HepG2 (cell line): ENCODE measurements at regions not wholly inside any gene's neighbourhood (a gene's known extent, or its start where the extent isn't known, plus 50 kb on each side); places are given as distances from the start of the nearest gene placed in this dataset.

Experiments
- ATAC-seq: fragments of 200-7000 bp; cut with Tn5 transposase; 3 replicates; pipeline ENCODE4 v1.9.1; 2020; ENCODE audit warnings: mild to moderate bottlenecking, moderate library complexity
- BruUV-seq: library from RNA; stranded (reverse); fragments of 400-500 nt; replicated peaks from 2 replicates; lab custom pipeline; 2021; lab: Mats Ljungman, UMichigan
- CTCF ChIA-PET: fragments of 300-600 bp; formaldehyde crosslinking; extraction: SDS; loops from one replicate; lab custom pipeline; 2021; ENCODE audit warnings: low total read pairs, inconsistent platforms, low intra/inter-chr PET ratio; lab: Yijun Ruan, JAX
- POLR2A ChIA-PET: fragments of 350-600 bp; sonication (Branson Sonifier 250); formaldehyde crosslinking; loops from one replicate; lab custom pipeline; 2020; ENCODE audit warnings: antibody characterized with exemption, inconsistent platforms; lab: Yijun Ruan, JAX
- DNase-seq: peaks from one replicate; pipeline ENCODE4 v3.0.0-alpha.2; 2015; ENCODE audit warnings: low spot score
- FAIRE-seq: peaks from 3 replicates; lab custom pipeline; 2011; peaks lifted over from hg19 to GRCh38; lab: Jason Lieb, UNC
- H2AFZ ChIP-seq: one replicate; pipeline ENCODE4 v1.6.1; 2011; ENCODE audit warnings: low read length, inconsistent platforms
- H3K27ac ChIP-seq: fragments of 300-600 bp; 3 replicates; pipeline ENCODE4 v1.8.0; 2011; ENCODE audit warnings: mixed run types, mild to moderate bottlenecking, mixed read lengths, low read length, inconsistent platforms; ENCODE audit not compliant: insufficient read depth; ENCODE audit errors: extremely low read length
- H3K27me3 ChIP-seq, 2 experiments: fragments of 200-600 bp in 1 of 2; 2 replicates in 1 of 2; 3 replicates in 1 of 2; pipeline versions ENCODE4 v1.6.0 to v1.8.0; 2011; ENCODE audit warnings: low read length in 2 of 2, mild to moderate bottlenecking in 2 of 2, moderate library complexity in 2 of 2, inconsistent platforms in 1 of 2; ENCODE audit not compliant: insufficient read depth in 2 of 2, control insufficient read depth in 1 of 2
- H3K36me3 ChIP-seq, 2 experiments: fragments of 200-600 bp in 1 of 2; replicated peaks in 1 of 2; 2 replicates in 1 of 2; 3 replicates in 1 of 2; pipeline versions ENCODE4 v1.5.1 to v1.8.0; 2011; ENCODE audit warnings: low read length in 2 of 2, inconsistent platforms in 1 of 2; ENCODE audit not compliant: insufficient read depth in 2 of 2, control insufficient read depth in 1 of 2
- H3K4me1 ChIP-seq: 2 replicates; pipeline ENCODE4 v1.5.1; 2012; ENCODE audit warnings: low read length, inconsistent platforms; ENCODE audit not compliant: insufficient read depth
- H3K4me2 ChIP-seq: 2 replicates; pipeline ENCODE4 v1.6.0; 2011; ENCODE audit warnings: low read depth, low read length, inconsistent platforms
- H3K4me3 ChIP-seq, 3 experiments: fragments of 200-600 bp in 1 of 3; sonication (generic), shearing (Covaris generic) in 1 of 3; replicated peaks in 1 of 3; 2 replicates each; pipeline ENCODE4 v1.5.1; 2011 to 2016; ENCODE audit warnings: low read length in 3 of 3, inconsistent platforms in 2 of 3, low read depth in 2 of 3, mild to moderate bottlenecking in 2 of 3, control low read depth in 1 of 3, mixed read lengths in 1 of 3; ENCODE audit not compliant: insufficient read depth in 1 of 3
- H3K79me2 ChIP-seq: one replicate; pipeline ENCODE4 v1.6.1; 2011; ENCODE audit warnings: low read length, inconsistent platforms; ENCODE audit not compliant: insufficient read depth
- H3K9ac ChIP-seq: 2 replicates; pipeline ENCODE4 v1.6.0; 2011; ENCODE audit warnings: mild to moderate bottlenecking, low read depth, low read length, inconsistent platforms; ENCODE audit not compliant: insufficient read depth
- H3K9me3 ChIP-seq: 2 replicates; pipeline ENCODE4 v1.5.1; 2012; ENCODE audit warnings: mild to moderate bottlenecking, low read length
- H4K20me1 ChIP-seq: 2 replicates; pipeline ENCODE4 v1.6.0; 2011; ENCODE audit warnings: inconsistent platforms, mild to moderate bottlenecking, low read length, moderate library complexity; ENCODE audit not compliant: insufficient read depth
- ATF2 ChIP-seq: sonication (generic); formaldehyde crosslinking; IDR thresholded peaks from 2 replicates; pipeline ENCODE4 v1.4.0; 2020; ENCODE audit warnings: missing genetic modification reagents
- CHCHD3 ChIP-seq: sonication (generic); formaldehyde crosslinking; IDR thresholded peaks from 2 replicates; pipeline ENCODE4 v1.8.0; 2022; ENCODE audit warnings: mild to moderate bottlenecking, missing genetic modification reagents, moderate library complexity
- CREB3 ChIP-seq: sonication (generic); formaldehyde crosslinking; IDR thresholded peaks from 2 replicates; pipeline ENCODE4 v1.5.0; 2020; ENCODE audit warnings: missing genetic modification reagents
- ESRRA ChIP-seq: sonication (generic); formaldehyde crosslinking; IDR thresholded peaks from 2 replicates; pipeline ENCODE4 v1.5.1; 2020; ENCODE audit warnings: mild to moderate bottlenecking, low read depth, missing genetic modification reagents
- FOSL1 ChIP-seq: sonication (generic); formaldehyde crosslinking; IDR thresholded peaks from 2 replicates; pipeline ENCODE4 v1.9.0; 2021; ENCODE audit warnings: missing genetic modification reagents, borderline replicate concordance
- FOXP1 ChIP-seq, 2 experiments: fragments of 450-650 bp in 1 of 2; IDR thresholded peaks; 2 replicates each; pipeline ENCODE4 v1.6.1; 2017 to 2018; ENCODE audit warnings: antibody characterized with exemption in 1 of 2
- HDAC2 ChIP-seq: sonication (generic); formaldehyde crosslinking; IDR thresholded peaks from 2 replicates; pipeline ENCODE4 v1.4.0; 2020; ENCODE audit warnings: missing genetic modification reagents
- HOXD1 ChIP-seq: sonication (generic); formaldehyde crosslinking; IDR thresholded peaks from 2 replicates; pipeline ENCODE4 v1.5.0; 2020; ENCODE audit warnings: missing genetic modification reagents
- IKZF1 ChIP-seq: fragments of 450-650 bp; IDR thresholded peaks from 2 replicates; pipeline ENCODE4 v1.7.1; 2016
- IKZF4 ChIP-seq: sonication (generic); formaldehyde crosslinking; IDR thresholded peaks from 2 replicates; pipeline ENCODE4 v1.5.1; 2020; ENCODE audit warnings: borderline replicate concordance, mild to moderate bottlenecking, low read depth, missing genetic modification reagents; ENCODE audit errors: not compliant biosample characterization
- NR2F6 ChIP-seq, 2 experiments: IDR thresholded peaks; 2 replicates each; pipeline ENCODE4 v1.6.1; 2016; ENCODE audit warnings: antibody characterized with exemption in 1 of 2, mild to moderate bottlenecking in 1 of 2
- PATZ1 ChIP-seq: sonication (generic); formaldehyde crosslinking; IDR thresholded peaks from 2 replicates; pipeline ENCODE4 v1.4.0; 2020; ENCODE audit warnings: missing genetic modification reagents
- RAD51 ChIP-seq: fragments of 450-650 bp; IDR thresholded peaks from 2 replicates; pipeline ENCODE4 v1.6.1; 2016; ENCODE audit warnings: borderline replicate concordance
- ZBTB7B ChIP-seq: sonication (generic); formaldehyde crosslinking; IDR thresholded peaks from 2 replicates; pipeline ENCODE4 v1.4.0; 2020; ENCODE audit warnings: missing genetic modification reagents
- ZNF383 ChIP-seq: sonication (generic); formaldehyde crosslinking; IDR thresholded peaks from 2 replicates; pipeline ENCODE4 v1.4.0; 2020; ENCODE audit warnings: missing genetic modification reagents, mild to moderate bottlenecking, borderline replicate concordance
- WGBS: methylation state at CpG from one replicate; pipeline ENCODE4 v1.1.6; 2017; ENCODE audit warnings: low lambda C conversion rate; 5-methylcytosine and 5-hydroxymethylcytosine counted together
- in situ Hi-C: cut with HindIII; loops from 2 replicates; pipeline ENCODE4 v1.10.0; 2017; ENCODE audit warnings: low pct_unique_long_range_greater_than_20kb; ENCODE audit not compliant: extremely low pct_ligation_motif_present
- intact Hi-C: fragments of 100-400 bp; cut with micrococcal nuclease; formaldehyde crosslinking; loops from one replicate; pipeline ENCODE4 v1.10.0; 2022; ENCODE audit not compliant: unreplicated experiment
- TF ChIP-seq, protein P1 (sequence below): sonication (generic); formaldehyde crosslinking; IDR thresholded peaks from 2 replicates; pipeline ENCODE4 v1.4.0; 2020; ENCODE audit warnings: mild to moderate bottlenecking, missing genetic modification reagents
- TF ChIP-seq, protein P2 (sequence below): sonication (generic); formaldehyde crosslinking; IDR thresholded peaks from 2 replicates; pipeline ENCODE4 v1.5.0; 2020; ENCODE audit warnings: mild to moderate bottlenecking, missing genetic modification reagents

DNA sequence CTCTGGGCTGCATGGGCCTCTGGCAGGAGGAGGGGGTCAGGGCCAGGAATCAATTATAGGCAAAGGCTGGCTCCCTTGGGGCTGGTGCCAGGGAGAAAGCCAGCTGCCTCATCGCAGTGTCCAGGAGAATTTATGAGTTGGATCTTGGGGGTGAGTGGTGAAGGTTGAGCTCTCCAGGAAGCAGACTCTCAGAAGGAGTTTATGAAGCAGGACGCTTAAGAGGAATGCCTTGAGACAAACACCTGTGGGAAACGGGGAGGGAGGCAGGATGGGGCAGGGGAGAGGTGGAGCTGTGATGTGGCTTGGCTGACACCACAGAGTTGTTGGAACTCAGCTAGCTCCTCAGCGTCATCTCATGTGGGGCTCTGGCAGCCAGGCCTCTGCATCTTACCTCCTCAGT lies 428.5 kb downstream of the RPS24 start (continued):
- TF ChIP-seq FOSL1, result no peak

GRCh38 chr10:78462726-78463228 lies 429.1 kb downstream of the RPS24 start:
- FAIRE-seq, result no peak
- Histone ChIP-seq H2AFZ (no peak overlapping the region), H3K4me3 (no peak overlapping the region), H4K20me1 (no peaks in the 10 kb centered on the region), H3K27me3 (no peaks in the 10 kb centered on the region), H3K9me3 (no peaks in the 10 kb centered on the region), H3K4me1 (peaks cover 57% of the 10 kb centered on the region), H3K4me2 (no peak overlapping the region), H3K36me3 (no peaks in the 10 kb centered on the region), H3K9ac (no peak overlapping the region), H3K27ac (no peak overlapping the region), H3K79me2 (no peaks in the 10 kb centered on the region)
- no TSS peak for BruUV-seq
- WGBS, result 95% methylated on average over 7 of the region's 7 CpGs
- ChIA-PET POLR2A (interaction anchor here (0.5 kb wide), 1 partner anchor 552 kb away, joined by 5 read pairs; no protein-coding TSS in a partner anchor), CTCF (no interaction called here)
- no peak for DNase-seq
- in situ Hi-C loops (no loop called here), intact Hi-C loops (no loop called here)
- no peak for ATAC-seq
- no peak for TF ChIP-seq ESRRA (CRISPR knock-in tag)
- no peak for TF ChIP-seq PATZ1 (CRISPR knock-in tag)
- TF ChIP-seq, protein P1, sequence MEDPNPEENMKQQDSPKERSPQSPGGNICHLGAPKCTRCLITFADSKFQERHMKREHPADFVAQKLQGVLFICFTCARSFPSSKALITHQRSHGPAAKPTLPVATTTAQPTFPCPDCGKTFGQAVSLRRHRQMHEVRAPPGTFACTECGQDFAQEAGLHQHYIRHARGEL (CRISPR knock-in tag), result no peak
- TF ChIP-seq IKZF4 (CRISPR knock-in tag), result no peak
- TF ChIP-seq ATF2 (CRISPR knock-in tag), result no peak
- TF ChIP-seq IKZF1, result no peak
- TF ChIP-seq RAD51, result no peak
- no peak for TF ChIP-seq CHCHD3 (CRISPR knock-in tag)
- no peak for TF ChIP-seq FOXP1 (IDR thresholded peaks at IDR 0.05)
- no peak for TF ChIP-seq FOXP1 (CRISPR knock-in tag; IDR thresholded peaks at IDR 0.05)
- no peak for TF ChIP-seq HDAC2 (CRISPR knock-in tag)
- no peak for TF ChIP-seq ZNF383 (CRISPR knock-in tag)
- TF ChIP-seq, protein P2, sequence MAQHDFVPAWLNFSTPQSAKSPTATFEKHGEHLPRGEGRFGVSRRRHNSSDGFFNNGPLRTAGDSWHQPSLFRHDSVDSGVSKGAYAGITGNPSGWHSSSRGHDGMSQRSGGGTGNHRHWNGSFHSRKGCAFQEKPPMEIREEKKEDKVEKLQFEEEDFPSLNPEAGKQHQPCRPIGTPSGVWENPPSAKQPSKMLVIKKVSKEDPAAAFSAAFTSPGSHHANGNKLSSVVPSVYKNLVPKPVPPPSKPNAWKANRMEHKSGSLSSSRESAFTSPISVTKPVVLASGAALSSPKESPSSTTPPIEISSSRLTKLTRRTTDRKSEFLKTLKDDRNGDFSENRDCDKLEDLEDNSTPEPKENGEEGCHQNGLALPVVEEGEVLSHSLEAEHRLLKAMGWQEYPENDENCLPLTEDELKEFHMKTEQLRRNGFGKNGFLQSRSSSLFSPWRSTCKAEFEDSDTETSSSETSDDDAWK (CRISPR knock-in tag), result no peak
- no peak for TF ChIP-seq ZBTB7B (CRISPR knock-in tag)
- no peak for TF ChIP-seq NR2F6 (IDR thresholded peaks at IDR 0.05)
- no peak for TF ChIP-seq NR2F6 (CRISPR knock-in tag; IDR thresholded peaks at IDR 0.05)
- no peak for TF ChIP-seq CREB3 (CRISPR knock-in tag)
- TF ChIP-seq HOXD1 (CRISPR knock-in tag), result no peak
